H1 (cell line): ENCODE measurements at regions not wholly inside any gene's neighbourhood (a gene's known extent, or its start where the extent isn't known, plus 50 kb on each side); places are given as distances from the start of the nearest gene placed in this dataset.

ENCODE experiments used
- CTCF ChIA-PET: fragments of 300-600 bp; sonication (Branson Sonifier 250); formaldehyde crosslinking; loops from one replicate; lab custom pipeline; 2021; ENCODE audit not compliant: partially characterized antibody; lab: Charles Lee
- POLR2A ChIA-PET: fragments of 300-600 bp; sonication (Branson Sonifier 250); formaldehyde crosslinking; loops from one replicate; lab custom pipeline; 2021; ENCODE audit warnings: inconsistent platforms; ENCODE audit not compliant: partially characterized antibody; lab: Charles Lee
- DNase-seq, 2 experiments: peaks; one replicate each; pipeline versions ENCODE4 v3.0.0 to v3.0.0-alpha.2; 2010 to 2022; ENCODE audit warnings: low spot score in 2 of 2, low read depth in 1 of 2, mixed read lengths in 1 of 2
- FAIRE-seq: peaks from 2 replicates; lab custom pipeline; 2011; peaks lifted over from hg19 to GRCh38; lab: Jason Lieb, UNC
- H2AFZ ChIP-seq: 2 replicates; pipeline ENCODE4 v1.8.1; 2012; ENCODE audit warnings: low read length, inconsistent platforms
- H2AK5ac ChIP-seq: 2 replicates; pipeline ENCODE4 v1.6.1; 2013; ENCODE audit warnings: low read depth, low read length
- H2BK120ac ChIP-seq: replicated peaks from 2 replicates; pipeline ENCODE3; 2013; ENCODE audit warnings: low read depth, low read length, inconsistent platforms
- H2BK12ac ChIP-seq: 2 replicates; pipeline ENCODE4 v1.6.1; 2013; ENCODE audit warnings: low read depth, low read length
- H2BK15ac ChIP-seq: 2 replicates; pipeline ENCODE4 v1.6.1; 2013; ENCODE audit warnings: low read length
- H2BK20ac ChIP-seq: 2 replicates; pipeline ENCODE4 v1.6.1; 2013; ENCODE audit warnings: low read length
- H2BK5ac ChIP-seq: 2 replicates; pipeline ENCODE4 v1.6.1; 2013; ENCODE audit warnings: low read depth, low read length
- H3K14ac ChIP-seq: 2 replicates; pipeline ENCODE4 v1.6.1; 2013; ENCODE audit warnings: inconsistent platforms; ENCODE audit not compliant: insufficient read length
- H3K18ac ChIP-seq: 2 replicates; pipeline ENCODE4 v1.6.1; 2013; ENCODE audit warnings: low read length; ENCODE audit errors: extremely low read depth
- H3K23ac ChIP-seq: 2 replicates; pipeline ENCODE4 v1.6.1; 2013; ENCODE audit warnings: inconsistent platforms; ENCODE audit not compliant: insufficient read length
- H3K23me2 ChIP-seq: 2 replicates; pipeline ENCODE4 v1.6.1; 2013; ENCODE audit warnings: low read depth, low read length
- H3K27ac ChIP-seq: 2 replicates; pipeline ENCODE4 v1.6.1; 2011; ENCODE audit warnings: low read depth, low read length, inconsistent platforms
- H3K27me3 ChIP-seq, 4 experiments: replicated peaks in 1 of 4; 1 replicate in 1 of 4; 2 replicates in 3 of 4; pipeline versions ENCODE4 v1.6.1 to v1.8.1; 2011 to 2013; ENCODE audit warnings: low read length in 3 of 4, mild to moderate bottlenecking in 3 of 4, inconsistent platforms in 2 of 4, mixed read lengths in 2 of 4, moderate library complexity in 1 of 4; ENCODE audit not compliant: control insufficient read depth in 3 of 4, insufficient read depth in 3 of 4; ENCODE audit errors: extremely low read depth in 1 of 4
- H3K36me3 ChIP-seq, 4 experiments: 2 replicates each; pipeline versions ENCODE4 v1.6.1 to v1.8.1; 2011 to 2013; ENCODE audit warnings: mild to moderate bottlenecking in 4 of 4, low read length in 3 of 4, moderate library complexity in 2 of 4, control low read depth in 1 of 4, inconsistent platforms in 1 of 4; ENCODE audit not compliant: insufficient read depth in 4 of 4, control insufficient read depth in 2 of 4
- H3K4ac ChIP-seq: replicated peaks from 2 replicates; pipeline ENCODE3; 2013; ENCODE audit warnings: low read length, low read depth, mixed read lengths, inconsistent platforms; ENCODE audit not compliant: insufficient read length
- H3K4me1 ChIP-seq, 4 experiments: replicated peaks in 1 of 4; 1 replicate in 1 of 4; 2 replicates in 3 of 4; pipeline versions ENCODE4 v1.6.1 to v1.8.1; 2011 to 2013; ENCODE audit warnings: low read length in 3 of 4, inconsistent platforms in 2 of 4, mixed read lengths in 1 of 4; ENCODE audit not compliant: insufficient read depth in 4 of 4, control insufficient read depth in 3 of 4
- H3K4me2 ChIP-seq, 2 experiments: 2 replicates each; pipeline versions ENCODE4 v1.6.1 to v1.8.1; 2011 to 2013; ENCODE audit warnings: low read depth in 2 of 2, low read length in 2 of 2, control low read depth in 1 of 2, inconsistent platforms in 1 of 2, mild to moderate bottlenecking in 1 of 2; ENCODE audit not compliant: insufficient read depth in 1 of 2
- H3K4me3 ChIP-seq, 4 experiments: fragments of 200-600, 300-600 bp in 1 of 4; sonication (generic), shearing (Covaris generic), sonication (Bioruptor Twin) in 1 of 4; 2 replicates each; pipeline versions ENCODE4 v1.5.1 to v1.8.1; 2011 to 2016; ENCODE audit warnings: low read length in 4 of 4, low read depth in 3 of 4, control low read depth in 2 of 4, inconsistent platforms in 2 of 4, mild to moderate bottlenecking in 2 of 4, mixed read lengths in 1 of 4, moderate library complexity in 1 of 4; ENCODE audit not compliant: insufficient read depth in 2 of 4; ENCODE audit errors: extremely low read depth in 1 of 4
- H3K56ac ChIP-seq: replicated peaks from 2 replicates; pipeline ENCODE3; 2013; ENCODE audit warnings: low read depth, mild to moderate bottlenecking, mixed read lengths, low read length, inconsistent platforms; ENCODE audit not compliant: insufficient read length
- H3K79me1 ChIP-seq: 2 replicates; pipeline ENCODE4 v1.6.1; 2013; ENCODE audit warnings: low read depth, low read length, control low read depth
- H3K79me2 ChIP-seq, 2 experiments: 2 replicates each; pipeline versions ENCODE4 v1.6.1 to v1.8.1; 2012 to 2013; ENCODE audit warnings: low read length in 2 of 2, mild to moderate bottlenecking in 2 of 2, inconsistent platforms in 1 of 2; ENCODE audit not compliant: insufficient read depth in 2 of 2, control insufficient read depth in 1 of 2
- H3K9ac ChIP-seq, 4 experiments: replicated peaks in 1 of 4; 1 replicate in 1 of 4; 2 replicates in 3 of 4; pipeline versions ENCODE4 v1.6.1 to v1.8.1; 2011 to 2013; ENCODE audit warnings: low read depth in 3 of 4, low read length in 3 of 4, control low read depth in 2 of 4, mild to moderate bottlenecking in 2 of 4, moderate library complexity in 2 of 4, inconsistent platforms in 1 of 4; ENCODE audit errors: extremely low read depth in 1 of 4
- H3K9me3 ChIP-seq, 2 experiments: 2 replicates each; pipeline versions ENCODE4 v1.6.1 to v1.8.1; 2012 to 2013; ENCODE audit warnings: mild to moderate bottlenecking in 2 of 2, moderate library complexity in 2 of 2, control low read depth in 1 of 2, inconsistent platforms in 1 of 2, low read depth in 1 of 2, low read length in 1 of 2, mixed read lengths in 1 of 2; ENCODE audit not compliant: insufficient read depth in 2 of 2
- H4K20me1 ChIP-seq, 2 experiments: replicated peaks in 1 of 2; 2 replicates each; pipeline versions ENCODE3 to v1.8.1; 2011 to 2013; ENCODE audit warnings: inconsistent platforms in 2 of 2, low read length in 2 of 2, mild to moderate bottlenecking in 1 of 2; ENCODE audit not compliant: insufficient read depth in 2 of 2, control insufficient read depth in 1 of 2
- H4K5ac ChIP-seq: 2 replicates; pipeline ENCODE4 v1.6.1; 2013; ENCODE audit warnings: low read length, low read depth, mixed read lengths, inconsistent platforms; ENCODE audit not compliant: insufficient read length
- H4K8ac ChIP-seq: 2 replicates; pipeline ENCODE4 v1.8.0; 2013; ENCODE audit warnings: mild to moderate bottlenecking, moderate library complexity, low read length, inconsistent platforms; ENCODE audit not compliant: insufficient read depth; ENCODE audit errors: extremely low read depth
- H4K91ac ChIP-seq: replicated peaks from 2 replicates; pipeline ENCODE3; 2013; ENCODE audit warnings: low read length, mixed read lengths, inconsistent platforms; ENCODE audit not compliant: insufficient read length
- BACH1 ChIP-seq: IDR thresholded peaks from 2 replicates; pipeline ENCODE4 v1.6.1; 2012; ENCODE audit warnings: low read length, improper control_type of control experiment
- KDM1A ChIP-seq: fragments of 200-600, 300-600 bp; sonication (generic); IDR thresholded peaks from 2 replicates; pipeline ENCODE4 v1.7.1; 2016; ENCODE audit warnings: mild to moderate bottlenecking, low read length, borderline replicate concordance
- MAFK ChIP-seq: IDR thresholded peaks from 2 replicates; pipeline ENCODE4 v1.6.1; 2012; ENCODE audit warnings: low read depth, mild to moderate bottlenecking, improper control_type of control experiment, low read length
- NRF1 ChIP-seq: IDR thresholded peaks from 2 replicates; pipeline ENCODE4 v1.6.1; 2011; ENCODE audit warnings: mild to moderate bottlenecking, low read depth, low read length, improper control_type of control experiment
- RAD21 ChIP-seq, 2 experiments: IDR thresholded peaks in 1 of 2; conservative IDR thresholded peaks in 1 of 2; 2 replicates each; pipeline ENCODE4 v1.6.1; 2011; ENCODE audit warnings: low read depth in 2 of 2, low read length in 2 of 2, improper control_type of control experiment in 1 of 2, inconsistent platforms in 1 of 2, mild to moderate bottlenecking in 1 of 2, moderate library complexity in 1 of 2
- SAP30 ChIP-seq: fragments of 300-600 bp; sonication (generic); IDR thresholded peaks from 2 replicates; pipeline ENCODE4 v1.7.1; 2012; ENCODE audit warnings: low read length, moderate library complexity, mild to moderate bottlenecking, inconsistent platforms; ENCODE audit not compliant: insufficient read depth, insufficient replicate concordance
- SP1 ChIP-seq: IDR thresholded peaks from 2 replicates; pipeline ENCODE4 v1.6.1; 2011; ENCODE audit warnings: low read depth, low read length
- TBP ChIP-seq: IDR thresholded peaks from 2 replicates; pipeline ENCODE4 v1.6.1; 2011; ENCODE audit warnings: low read depth, low read length, improper control_type of control experiment
- TEAD4 ChIP-seq: IDR thresholded peaks from 2 replicates; pipeline ENCODE4 v1.6.1; 2012; ENCODE audit warnings: low read depth, low read length, inconsistent platforms, mixed read lengths
- ZNF274 ChIP-seq: IDR thresholded peaks from 2 replicates; pipeline ENCODE4 v1.7.0; 2012; ENCODE audit warnings: low read length, borderline replicate concordance; ENCODE audit errors: extremely low read depth
- WGBS, 2 experiments: shearing (Covaris generic) in 1 of 2; methylation state at CpG; one replicate each; pipeline versions ENCODE4 v1.1.6 to v1.1.7; 2013 to 2015; ENCODE audit warnings: low lambda C conversion rate in 2 of 2, mixed read lengths in 2 of 2, inconsistent platforms in 1 of 2, low coverage in 1 of 2, missing lambda C conversion rate in 1 of 2; ENCODE audit not compliant: insufficient replicate concordance in 2 of 2, insufficient coverage in 1 of 2, insufficient read length in 1 of 2; ENCODE audit errors: extremely low coverage in 1 of 2, missing lambda C conversion rate in 1 of 2; 5-methylcytosine and 5-hydroxymethylcytosine counted together
- TF ChIP-seq, protein P1 (sequence below): IDR thresholded peaks from 2 replicates; pipeline ENCODE4 v1.6.1; 2011; ENCODE audit warnings: low read length, improper control_type of control experiment
- TF ChIP-seq, protein P2 (sequence below): IDR thresholded peaks from 2 replicates; pipeline ENCODE4 v1.6.1; 2012; ENCODE audit warnings: low read length, inconsistent platforms

DNA sequence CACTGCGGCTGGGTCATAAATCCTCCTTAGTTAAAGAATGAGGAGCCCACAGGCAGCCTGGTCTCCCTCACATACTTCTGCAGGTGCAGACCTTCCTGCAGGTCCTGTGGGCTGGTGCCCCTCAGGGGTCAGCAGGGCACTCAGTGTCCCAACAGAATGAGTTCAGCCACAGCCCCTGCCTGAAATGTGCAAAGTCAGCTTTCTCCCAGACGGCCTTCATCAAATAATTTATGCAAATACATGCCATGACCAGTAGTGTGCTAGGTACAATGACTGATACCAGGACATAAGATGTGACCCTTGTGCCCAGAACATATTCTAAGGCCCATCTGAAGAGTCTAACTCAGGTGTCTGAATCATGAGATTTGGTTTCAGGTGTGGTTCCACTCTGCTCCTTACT, 703.4 kb downstream of the TBC1D22A start:
- H3K79me2 ChIP-seq: no peaks in the 10 kb centered on the region
- H2BK5ac ChIP-seq: no peak overlapping the region
- no peak overlapping the region for H3K56ac ChIP-seq
- no peak overlapping the region for H2BK120ac ChIP-seq
- H3K4me1 ChIP-seq: no peaks in the 10 kb centered on the region
- no peak overlapping the region for H3K4me3 ChIP-seq
- no peak overlapping the region for H4K5ac ChIP-seq
- 0 out of 8 replicates have a peak, but pooled peaks cover 0 to 2% (median 0%) of the 10 kb centered on the region in 4 experiments for H3K36me3 ChIP-seq
- H2BK15ac ChIP-seq: no peak overlapping the region
- no peaks in the 10 kb centered on the region for H3K27me3 ChIP-seq
- H2BK20ac ChIP-seq: no peak overlapping the region
- no peak for FAIRE-seq
- H4K8ac ChIP-seq: no peak overlapping the region; the same call in 1 of the 2 replicates
- ChIA-PET CTCF (no interaction called here), POLR2A (no interaction called here)
- H3K23ac ChIP-seq: no peak overlapping the region
- no peak overlapping the region for H3K4me2 ChIP-seq
- peaks cover 66 to 82% of the 10 kb centered on the region in 2 experiments for H3K9me3 ChIP-seq
- H2AFZ ChIP-seq: no peak overlapping the region
- no peak overlapping the region for H2BK12ac ChIP-seq
- no peak overlapping the region for H4K91ac ChIP-seq
- DNase-seq: no peak
- H3K14ac ChIP-seq: no peak overlapping the region
- no peak overlapping the region for H3K18ac ChIP-seq
- no peak overlapping the region for H3K27ac ChIP-seq
- H4K20me1 ChIP-seq: no peaks in the 10 kb centered on the region
- no peaks in the 10 kb centered on the region for H3K23me2 ChIP-seq
- WGBS, 2 experiments: 73% methylated on average over 2 of the region's 2 CpGs; no CpG with 5 or more reads in 1 of the 2 experiments
- H3K4ac ChIP-seq: no peak overlapping the region
- H3K79me1 ChIP-seq: no peaks in the 10 kb centered on the region
- no peak overlapping the region for H3K9ac ChIP-seq
- H2AK5ac ChIP-seq: no peak overlapping the region
- TF ChIP-seq BACH1 (no peak), TBP (no peak), KDM1A (no peak), NRF1 (no peak), RAD21 (IDR thresholded peaks at IDR 0.05 in 1 of 2, conservative IDR thresholded peaks at IDR 0.05 in 1 of 2; ENCODE audit: low read depth in 2 of 2, low read length in 2 of 2) (no peak), MAFK (no peak), SAP30 (no peak), ZNF274 (no peak), TEAD4 (no peak), SP1 (no peak)
- TF ChIP-seq, protein P1, sequence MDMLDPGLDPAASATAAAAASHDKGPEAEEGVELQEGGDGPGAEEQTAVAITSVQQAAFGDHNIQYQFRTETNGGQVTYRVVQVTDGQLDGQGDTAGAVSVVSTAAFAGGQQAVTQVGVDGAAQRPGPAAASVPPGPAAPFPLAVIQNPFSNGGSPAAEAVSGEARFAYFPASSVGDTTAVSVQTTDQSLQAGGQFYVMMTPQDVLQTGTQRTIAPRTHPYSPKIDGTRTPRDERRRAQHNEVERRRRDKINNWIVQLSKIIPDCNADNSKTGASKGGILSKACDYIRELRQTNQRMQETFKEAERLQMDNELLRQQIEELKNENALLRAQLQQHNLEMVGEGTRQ: no peak
- TF ChIP-seq, protein P2, sequence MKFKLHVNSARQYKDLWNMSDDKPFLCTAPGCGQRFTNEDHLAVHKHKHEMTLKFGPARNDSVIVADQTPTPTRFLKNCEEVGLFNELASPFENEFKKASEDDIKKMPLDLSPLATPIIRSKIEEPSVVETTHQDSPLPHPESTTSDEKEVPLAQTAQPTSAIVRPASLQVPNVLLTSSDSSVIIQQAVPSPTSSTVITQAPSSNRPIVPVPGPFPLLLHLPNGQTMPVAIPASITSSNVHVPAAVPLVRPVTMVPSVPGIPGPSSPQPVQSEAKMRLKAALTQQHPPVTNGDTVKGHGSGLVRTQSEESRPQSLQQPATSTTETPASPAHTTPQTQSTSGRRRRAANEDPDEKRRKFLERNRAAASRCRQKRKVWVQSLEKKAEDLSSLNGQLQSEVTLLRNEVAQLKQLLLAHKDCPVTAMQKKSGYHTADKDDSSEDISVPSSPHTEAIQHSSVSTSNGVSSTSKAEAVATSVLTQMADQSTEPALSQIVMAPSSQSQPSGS: no peak
